IMR-90 (cell line): ENCODE measurements at regions not wholly inside any gene's neighbourhood (a gene's known extent, or its start where the extent isn't known, plus 50 kb on each side); places are given as distances from the start of the nearest gene placed in this dataset.

Experiments
- ATAC-seq: fragments of 200-7000 bp; cut with Tn5 transposase; 2 replicates; pipeline ENCODE4 v1.9.1; 2020; ENCODE audit warnings: low read depth, mild to moderate bottlenecking, moderate library complexity
- BruUV-seq: library from RNA; stranded (reverse); fragments of 400-500 nt; replicated peaks from 2 replicates; lab custom pipeline; 2021; lab: Mats Ljungman, UMichigan
- CTCF ChIA-PET: fragments of 300-600 bp; formaldehyde crosslinking; extraction: SDS; loops from one replicate; lab custom pipeline; 2021; ENCODE audit warnings: antibody characterized with exemption; lab: Yijun Ruan, JAX
- POLR2A ChIA-PET: fragments of 300-600 bp; sonication (Branson Sonifier 250); formaldehyde crosslinking; loops from one replicate; lab custom pipeline; 2022; ENCODE audit warnings: antibody characterized with exemption; ENCODE audit not compliant: unreplicated experiment; lab: Charles Lee
- DNase-seq: peaks from one replicate; pipeline ENCODE4 v3.0.0; 2013
- H2AFZ ChIP-seq: replicated peaks from 2 replicates; pipeline ENCODE3; 2013; ENCODE audit warnings: low read length, mild to moderate bottlenecking; ENCODE audit not compliant: poor library complexity
- H2AK5ac ChIP-seq: 2 replicates; pipeline ENCODE4 v1.6.1; 2013; ENCODE audit warnings: low read depth, low read length, inconsistent platforms
- H2AK9ac ChIP-seq: replicated peaks from 2 replicates; pipeline ENCODE3; 2013; ENCODE audit warnings: mild to moderate bottlenecking, low read depth, low read length, moderate library complexity; ENCODE audit not compliant: poor library complexity
- H2BK120ac ChIP-seq: 2 replicates; pipeline ENCODE4 v1.6.1; 2013; ENCODE audit warnings: low read depth, low read length, inconsistent platforms
- H2BK15ac ChIP-seq: 3 replicates; pipeline ENCODE4 v1.6.1; 2013; ENCODE audit warnings: low read depth, low read length, inconsistent platforms
- H2BK20ac ChIP-seq: 2 replicates; pipeline ENCODE4 v1.6.1; 2013; ENCODE audit warnings: low read depth, mild to moderate bottlenecking, inconsistent platforms, low read length, moderate library complexity
- H2BK5ac ChIP-seq: 2 replicates; pipeline ENCODE4 v1.6.1; 2013; ENCODE audit warnings: mild to moderate bottlenecking, low read depth, low read length, inconsistent platforms; ENCODE audit not compliant: poor library complexity, severe bottlenecking
- H3K14ac ChIP-seq: replicated peaks from 2 replicates; pipeline ENCODE4 v1.6.1; 2013; ENCODE audit warnings: low read depth, low read length, inconsistent platforms
- H3K18ac ChIP-seq: 2 replicates; pipeline ENCODE4 v1.6.1; 2013; ENCODE audit warnings: low read depth, low read length, control low read depth
- H3K23ac ChIP-seq: 2 replicates; pipeline ENCODE4 v1.6.1; 2013; ENCODE audit warnings: low read depth, low read length, inconsistent platforms
- H3K27ac ChIP-seq: 2 replicates; pipeline ENCODE4 v1.5.1; 2013; ENCODE audit warnings: mild to moderate bottlenecking, control low read depth, low read length; ENCODE audit not compliant: insufficient read depth
- H3K27me3 ChIP-seq: 2 replicates; pipeline ENCODE4 v1.6.1; 2013; ENCODE audit warnings: low read length; ENCODE audit not compliant: control insufficient read depth, insufficient read depth
- H3K36me3 ChIP-seq: 2 replicates; pipeline ENCODE4 v1.6.1; 2013; ENCODE audit warnings: low read length, mixed read lengths; ENCODE audit not compliant: control insufficient read depth, insufficient read depth
- H3K4ac ChIP-seq: 2 replicates; pipeline ENCODE4 v1.6.1; 2013; ENCODE audit warnings: low read depth, low read length, inconsistent platforms
- H3K4me1 ChIP-seq: 2 replicates; pipeline ENCODE4 v1.6.1; 2013; ENCODE audit warnings: low read length, mixed read lengths; ENCODE audit not compliant: control insufficient read depth, insufficient read depth
- H3K4me2 ChIP-seq: 2 replicates; pipeline ENCODE4 v1.6.1; 2013; ENCODE audit warnings: low read depth, mild to moderate bottlenecking, control low read depth, low read length, moderate library complexity
- H3K4me3 ChIP-seq: 2 replicates; pipeline ENCODE4 v1.5.1; 2013; ENCODE audit warnings: low read depth, mild to moderate bottlenecking, control low read depth, low read length, moderate library complexity; ENCODE audit not compliant: insufficient read depth
- H3K56ac ChIP-seq: 2 replicates; pipeline ENCODE4 v1.6.1; 2013; ENCODE audit warnings: low read length, inconsistent platforms; ENCODE audit not compliant: insufficient read depth; ENCODE audit errors: extremely low read depth
- H3K79me1 ChIP-seq, 2 experiments: 2 replicates each; pipeline ENCODE4 v1.6.1; 2013; ENCODE audit warnings: low read length in 2 of 2, inconsistent platforms in 1 of 2, low read depth in 1 of 2
- H3K9ac ChIP-seq: 2 replicates; pipeline ENCODE4 v1.6.1; 2013; ENCODE audit warnings: low read depth, low read length, control low read depth
- H3K9me1 ChIP-seq: 2 replicates; pipeline ENCODE4 v1.6.1; 2013; ENCODE audit warnings: low read length, inconsistent platforms; ENCODE audit not compliant: insufficient read depth
- H3K9me3 ChIP-seq: 2 replicates; pipeline ENCODE4 v1.6.1; 2013; ENCODE audit warnings: low read length; ENCODE audit not compliant: control insufficient read depth, insufficient read depth
- H4K20me1 ChIP-seq: 2 replicates; pipeline ENCODE4 v1.6.1; 2013; ENCODE audit warnings: low read length, inconsistent platforms; ENCODE audit not compliant: insufficient read depth
- H4K5ac ChIP-seq: 2 replicates; pipeline ENCODE4 v1.6.1; 2013; ENCODE audit warnings: mild to moderate bottlenecking, low read depth, low read length, control low read depth
- H4K8ac ChIP-seq, 2 experiments: 2 replicates each; pipeline ENCODE4 v1.6.1; 2013; ENCODE audit warnings: low read depth in 2 of 2, low read length in 2 of 2, control low read depth in 1 of 2, inconsistent platforms in 1 of 2
- H4K91ac ChIP-seq: 2 replicates; pipeline ENCODE4 v1.6.1; 2013; ENCODE audit warnings: low read depth, low read length, inconsistent platforms; ENCODE audit not compliant: insufficient read depth
- BHLHE40 ChIP-seq: fragments of 150-350 bp; IDR thresholded peaks from 2 replicates; pipeline ENCODE4 v1.6.1; 2016; ENCODE audit warnings: mild to moderate bottlenecking, low read depth, low read length
- CEBPB ChIP-seq: IDR thresholded peaks from 2 replicates; pipeline ENCODE4 v1.6.1; 2012; ENCODE audit warnings: low read depth, low read length, improper control_type of control experiment
- CHD1 ChIP-seq: IDR thresholded peaks from 2 replicates; pipeline ENCODE4 v1.6.1; 2012; ENCODE audit warnings: low read depth, low read length, improper control_type of control experiment
- CTCF ChIP-seq: conservative IDR thresholded peaks from 2 replicates; pipeline ENCODE4 v1.5.1; 2012; ENCODE audit warnings: mild to moderate bottlenecking, low read depth, low read length, improper control_type of control experiment
- ELK1 ChIP-seq: fragments of 150-350 bp; IDR thresholded peaks from 2 replicates; pipeline ENCODE4 v1.6.1; 2016; ENCODE audit warnings: low read depth, mild to moderate bottlenecking, low read length, moderate library complexity, borderline replicate concordance
- FOS ChIP-seq: fragments of 150-350 bp; IDR thresholded peaks from 2 replicates; pipeline ENCODE4 v1.6.1; 2016; ENCODE audit warnings: low read depth, low read length
- MAFK ChIP-seq: IDR thresholded peaks from 2 replicates; pipeline ENCODE4 v1.6.1; 2012; ENCODE audit warnings: low read depth, low read length, improper control_type of control experiment
- MAZ ChIP-seq: IDR thresholded peaks from 2 replicates; pipeline ENCODE4 v1.6.1; 2012; ENCODE audit warnings: low read depth, mild to moderate bottlenecking, low read length, improper control_type of control experiment, moderate library complexity, borderline replicate concordance
- MXI1 ChIP-seq: IDR thresholded peaks from 2 replicates; pipeline ENCODE4 v1.6.1; 2012; ENCODE audit warnings: low read depth, mild to moderate bottlenecking, low read length, moderate library complexity, borderline replicate concordance
- NFE2L2 ChIP-seq: fragments of 150-350 bp; IDR thresholded peaks from 2 replicates; pipeline ENCODE4 v1.6.1; 2016; ENCODE audit warnings: low read depth, mild to moderate bottlenecking, low read length
- POLR2A ChIP-seq: IDR thresholded peaks from 2 replicates; pipeline ENCODE4 v1.6.1; 2012; ENCODE audit warnings: mild to moderate bottlenecking, low read depth, low read length
- RAD21 ChIP-seq: IDR thresholded peaks from 2 replicates; pipeline ENCODE4 v1.6.1; 2012; ENCODE audit warnings: low read length, improper control_type of control experiment
- RCOR1 ChIP-seq: IDR thresholded peaks from 2 replicates; pipeline ENCODE4 v1.6.1; 2012; ENCODE audit warnings: mild to moderate bottlenecking, low read length, improper control_type of control experiment; ENCODE audit not compliant: insufficient replicate concordance
- RFX5 ChIP-seq: IDR thresholded peaks from 2 replicates; pipeline ENCODE4 v1.8.0; 2012; ENCODE audit warnings: low read depth, mild to moderate bottlenecking, low read length, moderate library complexity
- SMC3 ChIP-seq: fragments of 150-350 bp; IDR thresholded peaks from 2 replicates; pipeline ENCODE4 v1.6.1; 2016; ENCODE audit warnings: low read depth, mild to moderate bottlenecking, antibody characterized with exemption, low read length, moderate library complexity
- USF2 ChIP-seq: fragments of 150-350 bp; IDR thresholded peaks from 2 replicates; pipeline ENCODE4 v1.6.1; 2017; ENCODE audit warnings: mild to moderate bottlenecking, antibody characterized with exemption, low read length, low read depth
- WGBS, 2 experiments: methylation state at CpG; one replicate each; pipeline versions ENCODE4 v1.1.5 to v1.1.7; 2013; ENCODE audit warnings: missing lambda C conversion rate in 2 of 2; ENCODE audit not compliant: insufficient read length in 1 of 2; ENCODE audit errors: extremely low coverage in 2 of 2; 5-methylcytosine and 5-hydroxymethylcytosine counted together
- dilution Hi-C: fragments of 300-500 bp; cut with HindIII; formaldehyde crosslinking; loops from one replicate; pipeline ENCODE4 v1.14.3; 2018; ENCODE audit warnings: low sequenced_read_pairs; ENCODE audit not compliant: unreplicated experiment
- in situ Hi-C: fragments of 300-500 bp; cut with MboI; formaldehyde crosslinking; loops from 3 replicates; pipeline ENCODE4 v1.14.3; 2019; ENCODE audit warnings: low sequenced_read_pairs, inconsistent platforms, mixed read lengths
- intact Hi-C: fragments of 100-400 bp; cut with micrococcal nuclease; formaldehyde crosslinking; loops from 2 replicates; pipeline ENCODE4 v1.10.0; 2022

DNA sequence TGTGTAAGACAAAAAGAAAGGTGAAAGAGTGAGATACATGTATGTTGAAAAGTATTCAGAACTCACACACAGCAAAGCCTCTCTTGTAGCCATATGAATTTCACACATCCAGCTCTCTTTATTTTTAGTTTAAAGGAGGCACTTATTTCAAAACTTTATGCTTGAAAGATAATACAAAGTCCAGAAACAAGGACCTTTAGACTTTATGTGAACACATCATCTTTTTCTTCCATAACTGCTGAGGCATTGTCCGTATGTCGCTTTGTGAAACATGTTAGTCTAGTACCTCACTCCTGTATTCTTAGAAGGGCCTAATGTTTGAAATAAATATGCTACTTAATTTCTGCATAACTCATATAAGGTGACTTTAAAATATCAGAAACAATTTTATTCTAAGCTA is 763.4 kb downstream of the GBE1 start:
- dilution Hi-C loops (no loop called here), intact Hi-C loops (no loop called here), in situ Hi-C loops (no loop called here)
- ChIA-PET POLR2A (no interaction called here), CTCF (no interaction called here)
- no peak overlapping the region for H3K18ac ChIP-seq
- no TSS peak for BruUV-seq
- H3K4me1 ChIP-seq, result no peaks in the 10 kb centered on the region
- H4K5ac ChIP-seq, result no peak overlapping the region
- no peak overlapping the region for H3K4ac ChIP-seq
- H3K56ac ChIP-seq, result no peak overlapping the region
- H4K20me1 ChIP-seq, result no peaks in the 10 kb centered on the region
- H3K14ac ChIP-seq, result no peak overlapping the region
- no peak overlapping the region for H4K8ac ChIP-seq
- no peaks in the 10 kb centered on the region for H3K27me3 ChIP-seq
- H3K23ac ChIP-seq, result no peak overlapping the region
- H2AK9ac ChIP-seq, result no peak overlapping the region
- H3K79me1 ChIP-seq, result no peaks in the 10 kb centered on the region
- no peak for ATAC-seq
- no CpG with 5 or more reads among the region's 2 CpGs for WGBS, 2 experiments
- no peaks in the 10 kb centered on the region for H3K36me3 ChIP-seq
- no peak overlapping the region for H3K4me3 ChIP-seq
- peaks cover 3% of the 10 kb centered on the region; the same call in 1 of the 2 replicates for H3K9me3 ChIP-seq
- TF ChIP-seq POLR2A, result no peak
- TF ChIP-seq BHLHE40, result no peak
- no peak for TF ChIP-seq MAZ
- no peak for TF ChIP-seq FOS
- TF ChIP-seq MXI1, result no peak
- no peak for TF ChIP-seq RAD21
- TF ChIP-seq RCOR1, result no peak
- TF ChIP-seq CEBPB, result no peak
- TF ChIP-seq RFX5, result no peak
- no peak for TF ChIP-seq NFE2L2
- TF ChIP-seq USF2, result no peak
- TF ChIP-seq CTCF, result no peak
- TF ChIP-seq SMC3, result no peak
- TF ChIP-seq MAFK, result no peak
- TF ChIP-seq CHD1, result no peak
- TF ChIP-seq ELK1, result no peak
- no peak overlapping the region for H2AFZ ChIP-seq
- no peak overlapping the region for H2BK20ac ChIP-seq
- no peak overlapping the region for H2BK5ac ChIP-seq
- H3K4me2 ChIP-seq, result no peak overlapping the region
- no peaks in the 10 kb centered on the region for H3K9me1 ChIP-seq
- no peak overlapping the region for H2AK5ac ChIP-seq
- H2BK120ac ChIP-seq, result no peak overlapping the region
- H3K9ac ChIP-seq, result no peak overlapping the region
- H4K91ac ChIP-seq, result no peak overlapping the region
- DNase-seq, result no peak
- no peak overlapping the region for H3K27ac ChIP-seq
- H2BK15ac ChIP-seq, result no peak overlapping the region
